ENCODE measurements at regions not wholly inside any gene's neighbourhood (a gene's known extent, or its start where the extent isn't known, plus 50 kb on each side); places are given as distances from the start of the nearest gene placed in this dataset.

GRCh38 chr10:1824928-1825327 is 87.6 kb upstream of the ADARB2 start:
- Histone ChIP-seq H3K9me3 (ENCODE audit: control insufficient read depth, insufficient read depth, low read depth, low read length) (no peaks in the 10 kb centered on the region), H3K4me3 (ENCODE audit: low read depth, low read length) (no peak overlapping the region), H3K36me3 (ENCODE audit: control insufficient read depth in 2 of 2, insufficient read depth in 1 of 2, low read length in 2 of 2) (no peaks in the 10 kb centered on the region), H3K27ac (ENCODE audit: extremely low read depth, low read depth, low read length) (no peak overlapping the region), H3K4me1 (ENCODE audit: control insufficient read depth, insufficient read depth, low read length) (no peaks in the 10 kb centered on the region)
- no peak for TF ChIP-seq ZNF274 (IDR thresholded peaks at IDR 0.05; ENCODE audit: low read length)
- no peak for TF ChIP-seq ZNF274 (tag by site-specific recombination; IDR thresholded peaks at IDR 0.05; ENCODE audit: borderline replicate concordance)
- TF ChIP-seq ZNF10 (tag by site-specific recombination; IDR thresholded peaks at IDR 0.05) = no peak
- TF ChIP-seq HOXA7 (CRISPR knock-in tag; IDR thresholded peaks at IDR 0.05; ENCODE audit: borderline replicate concordance) = no peak
- no peak for TF ChIP-seq ZNF121 (tag by site-specific recombination; IDR thresholded peaks at IDR 0.05)
- TF ChIP-seq ZNF311 (tag by site-specific recombination; IDR thresholded peaks at IDR 0.05; ENCODE audit: borderline replicate concordance) = no peak
- no peak for TF ChIP-seq ZNF791 (tag by site-specific recombination; IDR thresholded peaks at IDR 0.05)
- TF ChIP-seq ZFP41 (tag by site-specific recombination; IDR thresholded peaks at IDR 0.05; ENCODE audit: borderline replicate concordance) = no peak
- TF ChIP-seq KLF17 (tag by site-specific recombination; IDR thresholded peaks at IDR 0.05) = no peak
- TF ChIP-seq ZNF629 (tag by site-specific recombination; IDR thresholded peaks at IDR 0.05) = no peak
- no peak for TF ChIP-seq ZNF394 (tag by site-specific recombination; IDR thresholded peaks at IDR 0.05; ENCODE audit: borderline replicate concordance)
- TF ChIP-seq ZBTB44 (tag by site-specific recombination; IDR thresholded peaks at IDR 0.05) = no peak
- TF ChIP-seq TRIM28 (IDR thresholded peaks at IDR 0.05; ENCODE audit: borderline replicate concordance, low read length) = no peak
- POLR2A ChIA-PET = no interaction called here
- CTCF ChIA-PET = no interaction called here

- Histone ChIP-seq H3K27ac (ENCODE audit: extremely low read depth, low read depth, low read length) (no peak overlapping the region), H3K4me1 (ENCODE audit: control insufficient read depth, insufficient read depth, low read length) (no peaks in the 10 kb centered on the region), H3K9me3 (ENCODE audit: control insufficient read depth, insufficient read depth, low read depth, low read length) (no peaks in the 10 kb centered on the region), H3K4me3 (ENCODE audit: low read depth, low read length) (no peak overlapping the region), H3K36me3 (ENCODE audit: control insufficient read depth in 2 of 2, insufficient read depth in 1 of 2, low read length in 2 of 2) (no peaks in the 10 kb centered on the region)
- ChIA-PET POLR2A (no interaction called here), CTCF (no interaction called here)
- TF ChIP-seq ZNF48 (tag by site-specific recombination; IDR thresholded peaks at IDR 0.05) = no peak
- TF ChIP-seq ZNF660 (tag by site-specific recombination; IDR thresholded peaks at IDR 0.05) = no peak
- no peak for TF ChIP-seq ZBTB20 (tag by site-specific recombination; IDR thresholded peaks at IDR 0.05)
- TF ChIP-seq ZNF324 (tag by site-specific recombination; IDR thresholded peaks at IDR 0.05) = no peak
- no peak for TF ChIP-seq ZNF560 (tag by site-specific recombination; IDR thresholded peaks at IDR 0.05; ENCODE audit: borderline replicate concordance)
- no peak for TF ChIP-seq SCRT2 (tag by site-specific recombination; IDR thresholded peaks at IDR 0.05)
- TF ChIP-seq ZNF555 (tag by site-specific recombination; conservative IDR thresholded peaks at IDR 0.05) = no peak
- no peak for TF ChIP-seq REPIN1 (tag by site-specific recombination; IDR thresholded peaks at IDR 0.05; ENCODE audit: low read depth)
Observed at GRCh38 chr10:1814556-1814955, 77.2 kb upstream of the ADARB2 start.

GRCh38 chr10:1809139-1809741 is 71.9 kb upstream of the ADARB2 start:
- CTCF ChIA-PET = interaction anchor here (0.7 kb wide), 1 partner anchor 1119 kb away, joined by 3 read pairs; no protein-coding TSS in a partner anchor
- POLR2A ChIA-PET = no interaction called here
- no peaks in the 10 kb centered on the region for H3K4me1 ChIP-seq (ENCODE audit: control insufficient read depth, insufficient read depth, low read length)
- H3K36me3 ChIP-seq (ENCODE audit: control insufficient read depth in 2 of 2, insufficient read depth in 1 of 2, low read length in 2 of 2) = no peaks in the 10 kb centered on the region
- H3K4me3 ChIP-seq (ENCODE audit: low read depth, low read length) = no peak overlapping the region
- no peak overlapping the region for H3K27ac ChIP-seq (ENCODE audit: extremely low read depth, low read depth, low read length)
- no peaks in the 10 kb centered on the region for H3K9me3 ChIP-seq (ENCODE audit: control insufficient read depth, insufficient read depth, low read depth, low read length)
- no peak for TF ChIP-seq ZXDB (tag by site-specific recombination; IDR thresholded peaks at IDR 0.05)
- no peak for TF ChIP-seq ZNF629 (tag by site-specific recombination; IDR thresholded peaks at IDR 0.05)
- TF ChIP-seq ZNF112 (tag by site-specific recombination; IDR thresholded peaks at IDR 0.05) = no peak
- no peak for TF ChIP-seq ZNF473 (tag by site-specific recombination; IDR thresholded peaks at IDR 0.05)
- no peak for TF ChIP-seq ZNF18 (tag by site-specific recombination; IDR thresholded peaks at IDR 0.05)
- TF ChIP-seq REST (tag by site-specific recombination; IDR thresholded peaks at IDR 0.05) = no peak
- no peak for TF ChIP-seq ZSCAN23 (tag by site-specific recombination; IDR thresholded peaks at IDR 0.05)
